HL-60 (cell line): ENCODE measurements at regions not wholly inside any gene's neighbourhood (a gene's known extent, or its start where the extent isn't known, plus 50 kb on each side); places are given as distances from the start of the nearest gene placed in this dataset.

Experiments used
- DNase-seq, 2 experiments: peaks; one replicate each; pipeline ENCODE4 v3.0.0-alpha.2; 2010 to 2020; ENCODE audit warnings: low read depth in 1 of 2, low spot score in 1 of 2
- H3K27ac ChIP-seq: fragments of 250-450 bp; sonication (Bioruptor Pico); replicated peaks from 2 replicates; pipeline ENCODE4 v1.5.1; 2020; ENCODE audit warnings: mild to moderate bottlenecking, moderate library complexity
- H3K27me3 ChIP-seq: fragments of 250-450 bp; sonication (Bioruptor Pico); 2 replicates; pipeline ENCODE4 v1.5.1; 2021; ENCODE audit warnings: mild to moderate bottlenecking, moderate library complexity; ENCODE audit not compliant: insufficient read depth, poor library complexity, severe bottlenecking
- H3K4me3 ChIP-seq: replicated peaks from 2 replicates; pipeline ENCODE4 v1.5.1; 2011; ENCODE audit warnings: mild to moderate bottlenecking, control low read depth, low read length; ENCODE audit not compliant: insufficient read depth
- CTCF ChIP-seq: IDR thresholded peaks from one replicate; pipeline ENCODE4 v1.5.1; 2011; ENCODE audit warnings: low read length, control low read depth, inconsistent platforms; ENCODE audit not compliant: insufficient read depth
- GABPA ChIP-seq: IDR thresholded peaks from 2 replicates; pipeline ENCODE4 v1.6.1; 2012; ENCODE audit warnings: low read depth
- POLR2AphosphoS5 ChIP-seq: IDR thresholded peaks from 2 replicates; pipeline ENCODE4 v1.6.1; 2012; ENCODE audit warnings: low read depth
- REST ChIP-seq: IDR thresholded peaks from 2 replicates; pipeline ENCODE4 v1.6.1; 2012; ENCODE audit warnings: low read depth; ENCODE audit not compliant: insufficient replicate concordance
- SPI1 ChIP-seq: IDR thresholded peaks from 2 replicates; pipeline ENCODE4 v1.6.1; 2012; ENCODE audit warnings: low read depth, mild to moderate bottlenecking, borderline replicate concordance

GRCh38 chr3:80297720-80298119 lies 529.9 kb upstream of the ROBO1 start:
- DNase-seq, result no peak
- Histone ChIP-seq H3K27ac (no peak overlapping the region), H3K27me3 (no peaks in the 10 kb centered on the region), H3K4me3 (no peak overlapping the region)
- TF ChIP-seq POLR2AphosphoS5, result no peak
- TF ChIP-seq SPI1, result no peak
- TF ChIP-seq CTCF, result no peak
- no peak for TF ChIP-seq REST

GRCh38 chr3:80285388-80285787 lies 517.6 kb upstream of the ROBO1 start:
- H3K4me3 ChIP-seq, result no peak overlapping the region
- DNase-seq, result no peak
- H3K27ac ChIP-seq, result no peak overlapping the region
- no peaks in the 10 kb centered on the region for H3K27me3 ChIP-seq
- TF ChIP-seq SPI1, result no peak
- no peak for TF ChIP-seq CTCF
- no peak for TF ChIP-seq REST
- no peak for TF ChIP-seq GABPA
- no peak for TF ChIP-seq POLR2AphosphoS5

- no peak for DNase-seq
- Histone ChIP-seq H3K27me3 (no peaks in the 10 kb centered on the region), H3K4me3 (no peak overlapping the region), H3K27ac (no peak overlapping the region)
- TF ChIP-seq POLR2AphosphoS5 (no peak), CTCF (no peak), GABPA (no peak), SPI1 (no peak), REST (no peak)
Measured at GRCh38 chr3:80283783-80284182, 516.0 kb upstream of the ROBO1 start.
